SU-DHL-6 (cell line): ENCODE measurements at regions not wholly inside any gene's neighbourhood (a gene's known extent, or its start where the extent isn't known, plus 50 kb on each side); places are given as distances from the start of the nearest gene placed in this dataset.

ENCODE experiments used
- EZH2phosphoT487 ChIP-seq: fragments of 200-600 bp; sonication (generic), shearing (Covaris generic); conservative IDR thresholded peaks from 2 replicates; pipeline ENCODE4 v1.6.1; 2018; ENCODE audit warnings: mild to moderate bottlenecking, antibody characterized with exemption, low read length, moderate library complexity, mixed read lengths
- TF ChIP-seq, protein P1 (sequence below): fragments of 200-600 bp; sonication (generic); IDR thresholded peaks from one replicate; pipeline ENCODE4 v1.5.1; 2017; ENCODE audit warnings: antibody characterized with exemption, mild to moderate bottlenecking, low read length, moderate library complexity; ENCODE audit not compliant: insufficient read depth, poor library complexity, severe bottlenecking

DNA sequence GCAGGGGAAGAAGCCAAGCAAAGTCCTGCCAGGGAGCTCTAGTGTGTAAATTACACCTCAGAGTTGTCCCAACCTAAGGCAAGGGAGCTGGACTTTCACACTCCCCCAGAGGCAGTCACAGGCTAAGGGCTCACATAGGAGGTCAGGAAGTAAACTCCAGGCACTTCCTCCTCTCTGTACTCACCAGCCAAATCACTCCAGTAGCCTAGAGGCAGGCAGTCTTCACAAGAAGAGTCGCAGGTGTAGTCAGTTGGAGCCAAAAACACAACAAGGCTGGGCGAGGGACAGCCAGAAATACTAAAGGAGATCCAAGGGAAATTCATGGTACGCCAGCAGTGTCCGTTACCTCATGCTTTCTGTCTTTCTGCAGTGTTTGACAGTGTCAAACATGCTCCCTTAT, 205.0 kb downstream of the C1D start:
- TF ChIP-seq, protein P1, sequence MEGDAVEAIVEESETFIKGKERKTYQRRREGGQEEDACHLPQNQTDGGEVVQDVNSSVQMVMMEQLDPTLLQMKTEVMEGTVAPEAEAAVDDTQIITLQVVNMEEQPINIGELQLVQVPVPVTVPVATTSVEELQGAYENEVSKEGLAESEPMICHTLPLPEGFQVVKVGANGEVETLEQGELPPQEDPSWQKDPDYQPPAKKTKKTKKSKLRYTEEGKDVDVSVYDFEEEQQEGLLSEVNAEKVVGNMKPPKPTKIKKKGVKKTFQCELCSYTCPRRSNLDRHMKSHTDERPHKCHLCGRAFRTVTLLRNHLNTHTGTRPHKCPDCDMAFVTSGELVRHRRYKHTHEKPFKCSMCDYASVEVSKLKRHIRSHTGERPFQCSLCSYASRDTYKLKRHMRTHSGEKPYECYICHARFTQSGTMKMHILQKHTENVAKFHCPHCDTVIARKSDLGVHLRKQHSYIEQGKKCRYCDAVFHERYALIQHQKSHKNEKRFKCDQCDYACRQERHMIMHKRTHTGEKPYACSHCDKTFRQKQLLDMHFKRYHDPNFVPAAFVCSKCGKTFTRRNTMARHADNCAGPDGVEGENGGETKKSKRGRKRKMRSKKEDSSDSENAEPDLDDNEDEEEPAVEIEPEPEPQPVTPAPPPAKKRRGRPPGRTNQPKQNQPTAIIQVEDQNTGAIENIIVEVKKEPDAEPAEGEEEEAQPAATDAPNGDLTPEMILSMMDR, result no peak
- TF ChIP-seq EZH2phosphoT487, result no peak
